NAMALWA (cell line): ENCODE measurements at regions not wholly inside any gene's neighbourhood (a gene's known extent, or its start where the extent isn't known, plus 50 kb on each side); places are given as distances from the start of the nearest gene placed in this dataset.
A peak's percentile ranks its signal among the peaks of the same experiment; 100 is the strongest.

Experiments
- DNase-seq: peaks from one replicate; pipeline ENCODE4 v3.0.0-alpha.2; 2015; ENCODE audit warnings: low spot score

GRCh38 chr5:117497601-117498000 is 923.0 kb upstream of the SEMA6A start:
- DNase-seq = no peak

- no peak for DNase-seq
These were observed 922.2 kb upstream of the SEMA6A start for GRCh38 chr5:117496801-117497200.

- no peak for DNase-seq
These were observed 919.6 kb upstream of the SEMA6A start for GRCh38 chr5:117494188-117494587.

GRCh38 chr5:117488976-117489500 is 914.4 kb upstream of the SEMA6A start:
- DNase-seq = no peak

GRCh38 chr5:117487556-117487955 is 912.9 kb upstream of the SEMA6A start:
- DNase-seq = no peak

- DNase-seq = no peak
These were observed 912.3 kb upstream of the SEMA6A start for GRCh38 chr5:117486879-117487391.

GRCh38 chr5:117486261-117486660 is 911.6 kb upstream of the SEMA6A start:
- DNase-seq = no peak

GRCh38 chr5:117475919-117476318 is 901.3 kb upstream of the SEMA6A start:
- no peak for DNase-seq

- no peak for DNase-seq
These were observed 898.5 kb upstream of the SEMA6A start for GRCh38 chr5:117473165-117473564.

- no peak for DNase-seq
These were observed 889.4 kb upstream of the SEMA6A start for GRCh38 chr5:117463881-117464570.

- DNase-seq = no peak
These were observed 887.3 kb upstream of the SEMA6A start for GRCh38 chr5:117461966-117462365.

GRCh38 chr5:117461403-117461802 is 886.8 kb upstream of the SEMA6A start:
- DNase-seq = no peak

- no peak for DNase-seq
These were observed 883.0 kb upstream of the SEMA6A start for GRCh38 chr5:117457656-117458055.

GRCh38 chr5:117456866-117457470 is 882.3 kb upstream of the SEMA6A start:
- DNase-seq = no peak

GRCh38 chr5:117455236-117456233 is 880.9 kb upstream of the SEMA6A start:
- peak; percentile 27 for DNase-seq

- DNase-seq = peak; percentile 79
These were observed 880.1 kb upstream of the SEMA6A start for GRCh38 chr5:117454716-117455212.

- DNase-seq = no peak
These were observed 862.2 kb upstream of the SEMA6A start for GRCh38 chr5:117436846-117437245.

GRCh38 chr5:117435203-117435602 is 860.6 kb upstream of the SEMA6A start:
- DNase-seq = no peak

GRCh38 chr5:117434254-117434653 is 859.6 kb upstream of the SEMA6A start:
- DNase-seq = no peak

- DNase-seq = no peak
These were observed 859.2 kb upstream of the SEMA6A start for GRCh38 chr5:117433818-117434217.

- DNase-seq = no peak
These were observed 856.5 kb upstream of the SEMA6A start for GRCh38 chr5:117431091-117431490.

GRCh38 chr5:117425163-117425562 is 850.5 kb upstream of the SEMA6A start:
- DNase-seq = no peak
